ENCODE measurements at regions not wholly inside any gene's neighbourhood (a gene's known extent, or its start where the extent isn't known, plus 50 kb on each side); places are given as distances from the start of the nearest gene placed in this dataset.
"Not testable (repeated sequence)": the region's sequence is repeated elsewhere in the genome, so short reads cannot be mapped to it uniquely, and the experiment has no call there.

GRCh38 chr1:81738875-81739274 lies 61.9 kb upstream of the ADGRL2 start:
- peak; percentile 21 for DNase-seq (ENCODE audit: low read depth)

DNA sequence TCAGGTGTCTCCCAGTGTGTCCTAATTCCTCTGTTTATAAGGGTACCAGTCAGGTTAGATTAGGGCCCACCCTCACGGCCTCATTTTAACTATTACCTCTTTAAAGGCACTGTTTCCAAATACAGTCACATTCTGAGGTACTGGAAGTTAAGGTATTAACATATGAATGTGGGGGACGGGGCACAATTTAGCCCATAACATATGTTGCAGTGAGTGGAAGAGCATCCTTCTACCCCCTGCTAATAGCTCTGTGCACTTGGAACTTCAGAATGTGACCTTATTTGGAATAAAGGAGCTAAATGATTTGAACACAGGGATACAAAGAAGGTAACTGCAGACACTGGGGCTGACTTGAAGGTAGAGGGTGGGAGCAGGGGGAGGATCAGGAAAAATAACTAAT lies 67.3 kb upstream of the ADGRL2 start:
- DNase-seq (ENCODE audit: low read depth) = no peak

DNA sequence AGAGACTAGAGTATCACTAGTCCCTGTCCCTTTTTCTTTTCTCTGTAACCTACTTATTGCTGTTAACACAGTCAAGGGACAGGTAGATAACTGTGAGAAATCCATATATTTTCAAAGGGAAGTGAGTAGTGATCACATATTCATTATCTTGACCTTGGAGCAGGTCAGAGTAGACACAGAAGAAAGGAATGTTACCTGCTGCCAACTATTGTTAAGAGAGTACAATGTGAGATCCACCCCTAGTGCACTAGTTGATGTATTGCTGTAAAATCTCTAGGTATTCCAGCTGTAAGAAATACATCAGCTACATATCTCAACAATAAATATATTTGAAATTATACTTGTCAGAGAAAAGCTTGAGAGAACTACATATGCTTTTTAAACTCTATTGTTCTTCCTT lies 68.7 kb upstream of the ADGRL2 start:
- peak; percentile 30 for DNase-seq (ENCODE audit: low read depth)

GRCh38 chr1:81730881-81731280 lies 69.9 kb upstream of the ADGRL2 start:
- DNase-seq (ENCODE audit: low read depth) = no peak

DNA sequence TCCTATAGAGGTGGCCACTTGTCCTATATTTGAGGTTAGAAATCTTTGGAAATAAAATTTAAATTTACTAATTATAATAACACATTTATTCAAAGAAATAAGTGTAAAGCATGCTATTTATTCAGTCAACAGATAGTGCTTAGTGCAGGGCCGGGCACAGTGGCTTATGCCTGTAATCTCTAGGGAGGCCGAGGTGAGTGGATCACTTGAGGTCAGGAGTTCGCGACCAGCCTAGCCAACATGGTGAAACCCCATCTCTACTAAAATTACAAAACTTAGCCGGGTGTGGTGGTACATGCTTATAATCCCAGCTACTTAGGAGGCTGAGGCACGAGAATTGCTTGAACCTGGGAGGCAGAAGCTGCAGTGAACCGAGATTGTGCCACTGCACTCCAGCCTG lies 70.4 kb upstream of the ADGRL2 start:
- DNase-seq (ENCODE audit: low read depth) = not testable (repeated sequence)

DNA sequence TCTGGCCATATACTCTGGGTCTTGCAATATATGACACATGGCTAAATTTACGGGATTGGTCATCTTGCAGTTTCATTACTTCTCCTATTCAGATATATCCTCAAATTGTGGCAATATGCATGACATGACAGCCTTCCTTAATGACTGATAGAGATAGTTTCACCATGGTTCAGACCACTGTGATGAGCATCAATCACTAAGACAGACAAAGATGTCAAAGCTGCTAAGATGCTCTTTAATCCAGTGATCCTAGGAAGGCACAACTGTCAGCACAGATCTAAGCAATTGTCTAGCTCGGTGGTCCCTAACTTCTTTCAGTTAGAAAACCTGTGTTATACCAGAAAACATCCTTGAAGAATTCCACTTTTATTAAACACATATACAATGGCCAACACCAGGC lies 70.9 kb upstream of the ADGRL2 start:
- DNase-seq (ENCODE audit: low read depth) = no peak

DNA sequence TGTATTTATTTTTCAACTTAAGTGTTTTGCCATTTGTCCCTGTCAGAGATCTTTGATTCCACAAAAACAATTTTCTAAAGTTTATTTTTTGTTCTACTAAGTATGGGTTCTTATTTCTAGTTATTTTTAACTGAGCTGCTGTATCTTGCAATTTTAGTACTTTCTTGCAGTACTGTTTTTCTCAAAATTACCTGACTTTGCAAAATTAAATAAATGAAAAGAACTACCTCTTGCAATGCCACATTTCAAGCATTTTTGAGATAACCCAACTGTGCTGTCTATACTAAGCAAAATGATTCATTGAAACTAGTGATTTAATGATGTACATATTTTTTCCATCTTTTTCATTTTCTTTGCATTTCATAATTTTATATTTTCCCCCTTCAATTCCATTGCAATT lies 71.5 kb upstream of the ADGRL2 start:
- no peak for DNase-seq (ENCODE audit: low read depth)

GRCh38 chr1:81725823-81726222 lies 74.9 kb upstream of the ADGRL2 start:
- no peak for DNase-seq (ENCODE audit: low read depth)

DNA sequence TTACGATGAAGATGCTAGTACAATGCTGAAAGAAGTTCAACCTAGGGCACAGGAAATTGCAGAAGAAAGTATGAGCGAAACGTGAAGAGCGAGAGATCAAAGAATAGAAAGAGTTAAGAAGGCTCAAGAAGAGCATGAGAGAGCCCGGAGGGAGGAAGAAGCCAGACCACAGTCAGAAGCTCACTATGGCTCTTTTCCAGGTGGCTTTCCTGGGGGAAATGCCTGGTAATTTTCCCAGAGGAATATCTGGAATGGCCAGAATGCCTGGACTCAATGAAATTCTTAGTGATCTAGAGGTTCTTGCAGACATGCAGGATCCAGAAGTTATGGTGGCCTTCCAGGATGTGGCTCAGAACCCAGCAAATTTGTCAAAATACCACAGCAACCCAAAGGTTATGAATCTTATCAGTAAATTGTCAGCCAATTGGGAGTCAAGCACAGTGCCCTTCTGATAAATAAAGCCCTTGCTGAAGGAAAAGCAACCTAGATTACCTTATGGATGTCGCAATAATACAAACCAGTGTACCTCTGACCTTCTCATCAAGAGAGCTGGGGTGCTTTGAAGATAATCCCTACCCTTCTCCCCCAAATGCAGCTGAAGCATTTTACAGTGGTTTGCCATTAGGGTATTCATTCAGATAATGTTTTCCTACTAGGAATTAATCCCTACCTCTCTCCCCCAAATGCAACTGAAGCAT lies 78.0 kb upstream of the ADGRL2 start:
- DNase-seq (ENCODE audit: low read depth) = not testable (repeated sequence)

DNA sequence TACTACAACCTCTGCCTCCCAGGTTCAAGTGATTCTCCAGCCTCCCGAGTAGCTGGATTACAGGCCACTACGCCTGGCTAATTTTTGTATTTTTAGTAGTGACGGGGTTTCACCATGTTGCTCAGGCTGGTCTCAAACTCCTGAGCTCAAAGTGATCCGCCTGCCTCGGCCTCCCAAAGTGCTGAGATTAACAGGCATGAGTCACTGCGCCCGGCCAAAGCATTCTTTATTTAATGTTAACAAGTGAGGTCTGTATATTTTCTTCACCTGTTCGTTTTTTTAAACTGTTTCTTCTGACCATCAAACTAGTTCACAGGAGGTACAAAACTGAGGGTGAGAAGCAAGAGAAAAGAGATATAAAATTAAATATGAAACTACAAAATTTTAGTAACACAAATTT lies 80.5 kb upstream of the ADGRL2 start:
- peak; percentile 39 for DNase-seq (ENCODE audit: low read depth)

GRCh38 chr1:81717230-81717629 lies 83.5 kb upstream of the ADGRL2 start:
- no peak for DNase-seq (ENCODE audit: low read depth)

DNA sequence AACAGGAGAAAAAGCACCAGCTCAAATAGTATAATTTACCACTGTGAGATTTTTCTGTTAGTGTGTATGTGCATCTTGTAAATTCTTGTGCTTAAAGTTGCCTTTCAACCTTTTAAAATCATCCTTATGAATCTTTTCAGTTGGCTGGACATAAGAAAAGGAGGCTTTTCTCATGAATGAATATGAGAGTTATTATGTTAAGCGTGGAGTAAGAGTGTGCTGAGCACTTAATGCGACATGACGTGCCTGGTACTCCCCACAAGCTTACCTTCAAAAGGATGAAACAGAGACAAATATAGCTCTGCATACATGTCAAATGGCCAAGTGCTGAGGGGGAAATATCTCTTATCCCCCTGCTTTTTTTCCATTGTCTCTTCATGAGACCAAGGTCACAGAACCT lies 85.3 kb upstream of the ADGRL2 start:
- no peak for DNase-seq (ENCODE audit: low read depth)

DNA sequence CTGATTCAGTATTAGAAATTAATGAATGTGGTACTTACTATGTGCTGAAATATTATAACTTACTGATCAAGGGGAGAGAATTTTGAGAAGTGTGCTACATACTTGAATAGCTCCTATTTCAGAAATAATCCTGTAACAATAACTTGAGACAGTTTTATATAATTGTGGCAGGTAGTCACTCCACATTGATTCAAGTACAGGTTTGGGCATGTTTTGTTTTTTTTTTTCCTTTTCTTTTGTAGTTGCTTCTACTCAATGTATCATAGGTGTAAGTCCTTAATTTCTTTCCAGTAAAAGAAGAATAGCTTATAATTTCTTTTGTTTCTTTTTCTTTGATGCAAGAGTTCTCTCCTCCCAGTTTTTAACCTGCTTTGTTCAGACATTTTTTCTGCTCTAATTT lies 86.1 kb upstream of the ADGRL2 start:
- no peak for DNase-seq (ENCODE audit: low read depth)

- no peak for DNase-seq (ENCODE audit: low read depth)
These were observed 88.3 kb upstream of the ADGRL2 start for GRCh38 chr1:81712425-81712824.

DNA sequence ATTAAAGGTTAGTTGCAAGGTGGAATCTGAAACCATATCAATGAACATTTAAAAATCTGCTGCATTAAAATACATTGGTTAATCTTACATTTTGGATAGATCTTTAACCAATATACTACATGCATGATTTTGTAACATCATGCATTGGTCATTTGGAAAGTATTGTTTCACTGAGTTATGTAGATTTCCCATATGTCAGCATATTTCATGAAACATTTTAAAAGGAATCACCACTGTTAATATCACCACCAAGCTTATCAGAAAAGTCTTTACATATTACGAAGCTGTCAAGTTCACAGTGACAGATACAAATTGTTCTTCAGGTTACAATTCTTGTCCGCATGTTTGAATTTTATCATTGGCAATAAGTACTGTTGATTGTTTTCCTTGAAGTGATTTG lies 89.9 kb upstream of the ADGRL2 start:
- no peak for DNase-seq (ENCODE audit: low read depth)

DNA sequence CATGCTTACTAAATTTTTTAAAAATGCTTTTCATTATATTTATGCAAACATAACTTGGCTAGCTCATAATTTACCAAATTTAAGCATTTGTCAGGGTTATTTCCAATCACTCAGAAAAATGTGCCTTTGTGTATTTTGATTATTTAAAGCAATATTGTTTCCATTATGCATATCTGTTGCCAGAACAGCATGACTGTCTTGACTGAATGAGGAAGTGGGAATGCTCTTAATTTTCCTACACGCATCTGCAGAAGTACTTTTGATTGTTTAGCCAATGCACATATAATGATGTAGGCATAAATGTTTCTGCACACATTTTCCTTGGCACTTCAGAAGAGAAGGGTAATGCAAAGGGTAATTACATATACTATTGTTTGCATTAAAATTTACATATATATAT lies 92.5 kb upstream of the ADGRL2 start:
- no peak for DNase-seq (ENCODE audit: low read depth)

- DNase-seq (ENCODE audit: low read depth) = peak; percentile 51
These were observed 93.9 kb upstream of the ADGRL2 start for GRCh38 chr1:81706650-81707435.

GRCh38 chr1:81703756-81704463 lies 96.8 kb upstream of the ADGRL2 start:
- DNase-seq (ENCODE audit: low read depth) = peak; percentile 23

GRCh38 chr1:81703391-81703755 lies 97.4 kb upstream of the ADGRL2 start:
- peak; percentile 51 for DNase-seq (ENCODE audit: low read depth)

GRCh38 chr1:81702903-81703302 lies 97.8 kb upstream of the ADGRL2 start:
- DNase-seq (ENCODE audit: low read depth) = peak; percentile 78

DNA sequence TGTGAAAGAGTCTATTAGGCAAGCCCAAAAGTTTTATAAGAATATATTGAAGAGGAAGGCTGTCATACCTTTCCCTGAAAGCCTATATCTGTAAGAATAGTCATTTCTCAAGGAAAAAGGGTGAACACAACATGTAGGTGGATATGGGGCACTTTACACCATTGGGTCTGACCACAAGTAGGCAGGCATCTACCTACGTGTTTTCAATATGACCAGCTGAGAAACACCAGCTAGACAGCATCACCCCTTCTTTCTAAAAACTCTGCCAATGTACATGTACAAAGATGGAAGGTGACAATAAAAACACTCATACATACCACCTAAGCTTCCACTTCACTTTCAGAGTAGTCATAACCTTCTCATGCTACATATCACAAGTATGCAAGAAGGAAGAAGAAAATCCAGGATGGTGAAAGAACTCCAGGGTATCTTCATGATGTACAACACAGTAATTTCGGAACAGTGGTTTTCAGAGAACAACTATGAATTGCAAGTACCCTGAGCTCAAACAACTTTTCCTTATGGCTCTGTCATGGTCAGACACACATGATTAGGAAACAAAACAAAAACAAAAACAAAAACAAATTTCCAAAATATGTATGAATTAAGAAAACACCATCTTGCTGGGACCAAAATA lies 98.5 kb upstream of the ADGRL2 start:
- no peak for DNase-seq (ENCODE audit: low read depth)

DNA sequence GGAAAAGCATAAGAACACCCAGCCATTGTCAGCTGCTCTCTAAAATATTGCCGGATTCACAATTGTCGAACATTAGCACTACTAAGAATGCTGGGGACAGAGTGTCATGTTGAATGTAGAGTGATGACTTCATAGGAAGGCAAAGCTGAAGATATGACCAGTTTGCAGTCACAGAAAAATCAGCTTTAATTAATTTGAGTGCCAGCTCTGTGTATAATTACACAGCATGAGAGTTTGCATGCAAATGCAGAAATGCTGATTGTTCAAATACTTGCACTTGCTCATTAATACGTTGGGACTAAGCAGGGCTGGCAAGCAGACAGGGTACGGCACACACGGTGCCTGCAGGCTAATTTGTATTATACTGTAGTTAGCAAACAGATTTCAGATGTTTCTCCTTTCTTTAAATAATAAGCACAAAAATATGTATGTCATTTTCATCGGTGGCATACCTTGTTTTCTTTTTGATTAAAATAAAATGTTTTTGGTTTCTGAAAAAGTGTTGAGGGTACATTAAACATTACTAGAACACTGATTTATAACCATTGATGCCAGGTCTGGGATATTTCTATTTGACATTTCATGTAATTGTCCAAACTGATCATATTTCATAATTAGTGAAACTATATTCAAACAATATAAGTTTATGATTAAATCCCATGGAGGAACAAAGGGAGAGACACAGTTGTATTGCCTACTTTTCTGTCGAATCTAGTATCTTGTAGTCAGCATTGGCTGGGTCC lies 99.8 kb upstream of the ADGRL2 start:
- no peak for DNase-seq (ENCODE audit: low read depth)
